Stimulated activated CD8-positive, alpha-beta memory T cell treated with anti-CD3 and anti-CD28 coated beads, Interleukin-7, amount 100 ng/mL, for 24 hours (primary cell): ENCODE measurements at regions not wholly inside any gene's neighbourhood (a gene's known extent, or its start where the extent isn't known, plus 50 kb on each side); places are given as distances from the start of the nearest gene placed in this dataset.

Experiments
- DNase-seq: peaks from one replicate; pipeline ENCODE4 v3.0.0-alpha.2; 2020; ENCODE audit warnings: low read depth

GRCh38 chr3:11089931-11090330 lies 64.4 kb upstream of the HRH1 start:
- DNase-seq = no peak

GRCh38 chr3:11090551-11090950 lies 63.7 kb upstream of the HRH1 start:
- DNase-seq = no peak

- no peak for DNase-seq
These were observed 63.2 kb upstream of the HRH1 start for GRCh38 chr3:11091088-11091590.

- no peak for DNase-seq
These were observed 62.5 kb upstream of the HRH1 start for GRCh38 chr3:11091791-11092190.

- DNase-seq = no peak
These were observed 60.4 kb upstream of the HRH1 start for GRCh38 chr3:11093823-11094340.

GRCh38 chr3:11095932-11096265 lies 58.4 kb upstream of the HRH1 start:
- no peak for DNase-seq

GRCh38 chr3:11096266-11097139 lies 57.8 kb upstream of the HRH1 start:
- peak; percentile 45 for DNase-seq

- DNase-seq = no peak
These were observed 55.0 kb upstream of the HRH1 start for GRCh38 chr3:11099306-11099705.
